H1 (cell line): ENCODE measurements at regions not wholly inside any gene's neighbourhood (a gene's known extent, or its start where the extent isn't known, plus 50 kb on each side); places are given as distances from the start of the nearest gene placed in this dataset.

Source experiments
- CTCF ChIA-PET: fragments of 300-600 bp; sonication (Branson Sonifier 250); formaldehyde crosslinking; loops from one replicate; lab custom pipeline; 2021; ENCODE audit not compliant: partially characterized antibody; lab: Charles Lee
- POLR2A ChIA-PET: fragments of 300-600 bp; sonication (Branson Sonifier 250); formaldehyde crosslinking; loops from one replicate; lab custom pipeline; 2021; ENCODE audit warnings: inconsistent platforms; ENCODE audit not compliant: partially characterized antibody; lab: Charles Lee
- DNase-seq, 2 experiments: peaks; one replicate each; pipeline versions ENCODE4 v3.0.0 to v3.0.0-alpha.2; 2010 to 2022; ENCODE audit warnings: low spot score in 2 of 2, low read depth in 1 of 2, mixed read lengths in 1 of 2
- FAIRE-seq: peaks from 2 replicates; lab custom pipeline; 2011; peaks lifted over from hg19 to GRCh38; lab: Jason Lieb, UNC
- H2AFZ ChIP-seq: 2 replicates; pipeline ENCODE4 v1.8.1; 2012; ENCODE audit warnings: low read length, inconsistent platforms
- H2AK5ac ChIP-seq: 2 replicates; pipeline ENCODE4 v1.6.1; 2013; ENCODE audit warnings: low read depth, low read length
- H2BK120ac ChIP-seq: replicated peaks from 2 replicates; pipeline ENCODE3; 2013; ENCODE audit warnings: low read depth, low read length, inconsistent platforms
- H2BK12ac ChIP-seq: 2 replicates; pipeline ENCODE4 v1.6.1; 2013; ENCODE audit warnings: low read depth, low read length
- H2BK15ac ChIP-seq: 2 replicates; pipeline ENCODE4 v1.6.1; 2013; ENCODE audit warnings: low read length
- H2BK20ac ChIP-seq: 2 replicates; pipeline ENCODE4 v1.6.1; 2013; ENCODE audit warnings: low read length
- H2BK5ac ChIP-seq: 2 replicates; pipeline ENCODE4 v1.6.1; 2013; ENCODE audit warnings: low read depth, low read length
- H3K14ac ChIP-seq: 2 replicates; pipeline ENCODE4 v1.6.1; 2013; ENCODE audit warnings: inconsistent platforms; ENCODE audit not compliant: insufficient read length
- H3K18ac ChIP-seq: 2 replicates; pipeline ENCODE4 v1.6.1; 2013; ENCODE audit warnings: low read length; ENCODE audit errors: extremely low read depth
- H3K23ac ChIP-seq: 2 replicates; pipeline ENCODE4 v1.6.1; 2013; ENCODE audit warnings: inconsistent platforms; ENCODE audit not compliant: insufficient read length
- H3K23me2 ChIP-seq: 2 replicates; pipeline ENCODE4 v1.6.1; 2013; ENCODE audit warnings: low read depth, low read length
- H3K27ac ChIP-seq: 2 replicates; pipeline ENCODE4 v1.6.1; 2011; ENCODE audit warnings: low read depth, low read length, inconsistent platforms
- H3K27me3 ChIP-seq, 4 experiments: replicated peaks in 1 of 4; 1 replicate in 1 of 4; 2 replicates in 3 of 4; pipeline versions ENCODE4 v1.6.1 to v1.8.1; 2011 to 2013; ENCODE audit warnings: low read length in 3 of 4, mild to moderate bottlenecking in 3 of 4, inconsistent platforms in 2 of 4, mixed read lengths in 2 of 4, moderate library complexity in 1 of 4; ENCODE audit not compliant: control insufficient read depth in 3 of 4, insufficient read depth in 3 of 4; ENCODE audit errors: extremely low read depth in 1 of 4
- H3K36me3 ChIP-seq, 4 experiments: 2 replicates each; pipeline versions ENCODE4 v1.6.1 to v1.8.1; 2011 to 2013; ENCODE audit warnings: mild to moderate bottlenecking in 4 of 4, low read length in 3 of 4, moderate library complexity in 2 of 4, control low read depth in 1 of 4, inconsistent platforms in 1 of 4; ENCODE audit not compliant: insufficient read depth in 4 of 4, control insufficient read depth in 2 of 4
- H3K4ac ChIP-seq: replicated peaks from 2 replicates; pipeline ENCODE3; 2013; ENCODE audit warnings: low read length, low read depth, mixed read lengths, inconsistent platforms; ENCODE audit not compliant: insufficient read length
- H3K4me1 ChIP-seq, 4 experiments: replicated peaks in 1 of 4; 1 replicate in 1 of 4; 2 replicates in 3 of 4; pipeline versions ENCODE4 v1.6.1 to v1.8.1; 2011 to 2013; ENCODE audit warnings: low read length in 3 of 4, inconsistent platforms in 2 of 4, mixed read lengths in 1 of 4; ENCODE audit not compliant: insufficient read depth in 4 of 4, control insufficient read depth in 3 of 4
- H3K4me2 ChIP-seq, 2 experiments: 2 replicates each; pipeline versions ENCODE4 v1.6.1 to v1.8.1; 2011 to 2013; ENCODE audit warnings: low read depth in 2 of 2, low read length in 2 of 2, control low read depth in 1 of 2, inconsistent platforms in 1 of 2, mild to moderate bottlenecking in 1 of 2; ENCODE audit not compliant: insufficient read depth in 1 of 2
- H3K4me3 ChIP-seq, 4 experiments: fragments of 200-600, 300-600 bp in 1 of 4; sonication (generic), shearing (Covaris generic), sonication (Bioruptor Twin) in 1 of 4; 2 replicates each; pipeline versions ENCODE4 v1.5.1 to v1.8.1; 2011 to 2016; ENCODE audit warnings: low read length in 4 of 4, low read depth in 3 of 4, control low read depth in 2 of 4, inconsistent platforms in 2 of 4, mild to moderate bottlenecking in 2 of 4, mixed read lengths in 1 of 4, moderate library complexity in 1 of 4; ENCODE audit not compliant: insufficient read depth in 2 of 4; ENCODE audit errors: extremely low read depth in 1 of 4
- H3K56ac ChIP-seq: replicated peaks from 2 replicates; pipeline ENCODE3; 2013; ENCODE audit warnings: low read depth, mild to moderate bottlenecking, mixed read lengths, low read length, inconsistent platforms; ENCODE audit not compliant: insufficient read length
- H3K79me1 ChIP-seq: 2 replicates; pipeline ENCODE4 v1.6.1; 2013; ENCODE audit warnings: low read depth, low read length, control low read depth
- H3K79me2 ChIP-seq, 2 experiments: 2 replicates each; pipeline versions ENCODE4 v1.6.1 to v1.8.1; 2012 to 2013; ENCODE audit warnings: low read length in 2 of 2, mild to moderate bottlenecking in 2 of 2, inconsistent platforms in 1 of 2; ENCODE audit not compliant: insufficient read depth in 2 of 2, control insufficient read depth in 1 of 2
- H3K9ac ChIP-seq, 4 experiments: replicated peaks in 1 of 4; 1 replicate in 1 of 4; 2 replicates in 3 of 4; pipeline versions ENCODE4 v1.6.1 to v1.8.1; 2011 to 2013; ENCODE audit warnings: low read depth in 3 of 4, low read length in 3 of 4, control low read depth in 2 of 4, mild to moderate bottlenecking in 2 of 4, moderate library complexity in 2 of 4, inconsistent platforms in 1 of 4; ENCODE audit errors: extremely low read depth in 1 of 4
- H3K9me3 ChIP-seq, 2 experiments: 2 replicates each; pipeline versions ENCODE4 v1.6.1 to v1.8.1; 2012 to 2013; ENCODE audit warnings: mild to moderate bottlenecking in 2 of 2, moderate library complexity in 2 of 2, control low read depth in 1 of 2, inconsistent platforms in 1 of 2, low read depth in 1 of 2, low read length in 1 of 2, mixed read lengths in 1 of 2; ENCODE audit not compliant: insufficient read depth in 2 of 2
- H4K20me1 ChIP-seq, 2 experiments: replicated peaks in 1 of 2; 2 replicates each; pipeline versions ENCODE3 to v1.8.1; 2011 to 2013; ENCODE audit warnings: inconsistent platforms in 2 of 2, low read length in 2 of 2, mild to moderate bottlenecking in 1 of 2; ENCODE audit not compliant: insufficient read depth in 2 of 2, control insufficient read depth in 1 of 2
- H4K5ac ChIP-seq: 2 replicates; pipeline ENCODE4 v1.6.1; 2013; ENCODE audit warnings: low read length, low read depth, mixed read lengths, inconsistent platforms; ENCODE audit not compliant: insufficient read length
- H4K8ac ChIP-seq: 2 replicates; pipeline ENCODE4 v1.8.0; 2013; ENCODE audit warnings: mild to moderate bottlenecking, moderate library complexity, low read length, inconsistent platforms; ENCODE audit not compliant: insufficient read depth; ENCODE audit errors: extremely low read depth
- H4K91ac ChIP-seq: replicated peaks from 2 replicates; pipeline ENCODE3; 2013; ENCODE audit warnings: low read length, mixed read lengths, inconsistent platforms; ENCODE audit not compliant: insufficient read length
- RFX5 ChIP-seq: IDR thresholded peaks from 2 replicates; pipeline ENCODE4 v1.6.1; 2011; ENCODE audit warnings: low read depth, low read length, improper control_type of control experiment, borderline replicate concordance
- WGBS, 2 experiments: shearing (Covaris generic) in 1 of 2; methylation state at CpG; one replicate each; pipeline versions ENCODE4 v1.1.6 to v1.1.7; 2013 to 2015; ENCODE audit warnings: low lambda C conversion rate in 2 of 2, mixed read lengths in 2 of 2, inconsistent platforms in 1 of 2, low coverage in 1 of 2, missing lambda C conversion rate in 1 of 2; ENCODE audit not compliant: insufficient replicate concordance in 2 of 2, insufficient coverage in 1 of 2, insufficient read length in 1 of 2; ENCODE audit errors: extremely low coverage in 1 of 2, missing lambda C conversion rate in 1 of 2; 5-methylcytosine and 5-hydroxymethylcytosine counted together

DNA sequence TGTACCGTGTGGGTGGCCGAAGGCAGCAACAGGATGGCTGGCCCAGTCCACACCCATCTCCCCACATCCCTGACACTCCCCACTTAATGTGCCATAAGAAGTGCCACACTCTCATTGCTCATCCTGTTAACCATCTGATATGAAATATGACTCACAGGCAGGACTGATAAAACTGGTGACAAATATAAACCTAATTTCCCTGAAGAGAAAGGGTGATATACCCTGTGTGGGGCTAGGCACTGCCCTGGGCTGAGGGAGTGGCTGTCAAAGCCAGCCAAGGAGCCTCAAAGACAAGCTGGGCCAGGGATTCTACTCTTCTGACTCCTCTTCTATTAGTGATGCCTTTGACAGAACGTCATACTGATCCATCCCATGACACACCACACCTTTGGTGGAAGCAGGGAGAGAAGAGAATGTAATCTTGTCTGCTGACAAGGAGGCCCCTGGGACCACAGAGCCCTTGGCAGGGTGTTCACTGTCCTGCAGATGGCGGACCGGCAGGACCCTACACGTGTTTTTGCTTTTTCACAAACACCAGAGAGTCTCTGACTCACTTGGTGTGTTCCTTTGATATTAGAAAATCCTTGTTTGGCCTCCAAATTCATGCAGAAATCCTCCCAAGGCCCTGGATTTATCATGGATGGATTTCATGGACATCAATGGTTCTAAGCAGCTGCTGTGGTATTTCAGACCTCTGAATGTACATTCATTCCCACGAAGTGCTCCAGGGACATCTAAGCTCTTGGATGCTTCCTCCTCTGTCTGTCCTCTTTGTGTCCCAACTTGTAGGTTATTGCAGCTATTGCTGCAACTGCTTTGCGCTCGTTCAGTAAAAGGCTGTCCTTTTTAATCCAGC, 98.0 kb upstream of the WASF3 start:
- no peak overlapping the region for H3K18ac ChIP-seq
- POLR2A ChIA-PET, result no interaction called here
- no peak for TF ChIP-seq RFX5

More for the DNA sequence above, 98.0 kb upstream of the WASF3 start:
- Histone ChIP-seq H2BK15ac (no peak overlapping the region), H3K36me3 (no peaks in the 10 kb centered on the region), H3K4ac (no peak overlapping the region), H2BK12ac (no peak overlapping the region), H2BK5ac (no peak overlapping the region), H4K20me1 (no peaks in the 10 kb centered on the region), H4K91ac (no peak overlapping the region), H3K27me3 (no peaks in the 10 kb centered on the region), H3K23me2 (no peaks in the 10 kb centered on the region), H3K4me1 (no peaks in the 10 kb centered on the region), H3K4me2 (no peak overlapping the region), H4K5ac (no peak overlapping the region), H3K4me3 (no peak overlapping the region), H2AFZ (0 out of 2 replicates have a peak overlapping the region, but pooled peaks have one; percentile 10), H3K23ac (no peak overlapping the region), H3K9ac (no peak overlapping the region), H3K79me1 (no peaks in the 10 kb centered on the region), H3K14ac (no peak overlapping the region), H4K8ac (no peak overlapping the region), H3K9me3 (no peaks in the 10 kb centered on the region), H2AK5ac (no peak overlapping the region), H3K79me2 (no peaks in the 10 kb centered on the region), H2BK120ac (no peak overlapping the region), H3K27ac (no peak overlapping the region), H2BK20ac (no peak overlapping the region), H3K56ac (no peak overlapping the region)
- CTCF ChIA-PET, result interaction anchor here (0.7 to 1.0 kb wide), 2 partner anchors 11 to 1066 kb away, joined by 3 read pairs; no protein-coding TSS in a partner anchor
- FAIRE-seq, result no peak
- no peak for DNase-seq
- 87% methylated on average over 9 of the region's 9 CpGs; no CpG with 5 or more reads in 1 of the 2 experiments for WGBS, 2 experiments
